H1 (cell line): ENCODE measurements at regions not wholly inside any gene's neighbourhood (a gene's known extent, or its start where the extent isn't known, plus 50 kb on each side); places are given as distances from the start of the nearest gene placed in this dataset.

Experiments
- CTCF ChIA-PET: fragments of 300-600 bp; sonication (Branson Sonifier 250); formaldehyde crosslinking; loops from one replicate; lab custom pipeline; 2021; ENCODE audit not compliant: partially characterized antibody; lab: Charles Lee
- POLR2A ChIA-PET: fragments of 300-600 bp; sonication (Branson Sonifier 250); formaldehyde crosslinking; loops from one replicate; lab custom pipeline; 2021; ENCODE audit warnings: inconsistent platforms; ENCODE audit not compliant: partially characterized antibody; lab: Charles Lee
- DNase-seq, 2 experiments: peaks; one replicate each; pipeline versions ENCODE4 v3.0.0 to v3.0.0-alpha.2; 2010 to 2022; ENCODE audit warnings: low spot score in 2 of 2, low read depth in 1 of 2, mixed read lengths in 1 of 2
- FAIRE-seq: peaks from 2 replicates; lab custom pipeline; 2011; peaks lifted over from hg19 to GRCh38; lab: Jason Lieb, UNC
- H2AFZ ChIP-seq: 2 replicates; pipeline ENCODE4 v1.8.1; 2012; ENCODE audit warnings: low read length, inconsistent platforms
- H2AK5ac ChIP-seq: 2 replicates; pipeline ENCODE4 v1.6.1; 2013; ENCODE audit warnings: low read depth, low read length
- H2BK120ac ChIP-seq: replicated peaks from 2 replicates; pipeline ENCODE3; 2013; ENCODE audit warnings: low read depth, low read length, inconsistent platforms
- H2BK12ac ChIP-seq: 2 replicates; pipeline ENCODE4 v1.6.1; 2013; ENCODE audit warnings: low read depth, low read length
- H2BK15ac ChIP-seq: 2 replicates; pipeline ENCODE4 v1.6.1; 2013; ENCODE audit warnings: low read length
- H2BK20ac ChIP-seq: 2 replicates; pipeline ENCODE4 v1.6.1; 2013; ENCODE audit warnings: low read length
- H2BK5ac ChIP-seq: 2 replicates; pipeline ENCODE4 v1.6.1; 2013; ENCODE audit warnings: low read depth, low read length
- H3K14ac ChIP-seq: 2 replicates; pipeline ENCODE4 v1.6.1; 2013; ENCODE audit warnings: inconsistent platforms; ENCODE audit not compliant: insufficient read length
- H3K18ac ChIP-seq: 2 replicates; pipeline ENCODE4 v1.6.1; 2013; ENCODE audit warnings: low read length; ENCODE audit errors: extremely low read depth
- H3K23ac ChIP-seq: 2 replicates; pipeline ENCODE4 v1.6.1; 2013; ENCODE audit warnings: inconsistent platforms; ENCODE audit not compliant: insufficient read length
- H3K23me2 ChIP-seq: 2 replicates; pipeline ENCODE4 v1.6.1; 2013; ENCODE audit warnings: low read depth, low read length
- H3K27ac ChIP-seq: 2 replicates; pipeline ENCODE4 v1.6.1; 2011; ENCODE audit warnings: low read depth, low read length, inconsistent platforms
- H3K27me3 ChIP-seq, 4 experiments: replicated peaks in 1 of 4; 1 replicate in 1 of 4; 2 replicates in 3 of 4; pipeline versions ENCODE4 v1.6.1 to v1.8.1; 2011 to 2013; ENCODE audit warnings: low read length in 3 of 4, mild to moderate bottlenecking in 3 of 4, inconsistent platforms in 2 of 4, mixed read lengths in 2 of 4, moderate library complexity in 1 of 4; ENCODE audit not compliant: control insufficient read depth in 3 of 4, insufficient read depth in 3 of 4; ENCODE audit errors: extremely low read depth in 1 of 4
- H3K36me3 ChIP-seq, 4 experiments: 2 replicates each; pipeline versions ENCODE4 v1.6.1 to v1.8.1; 2011 to 2013; ENCODE audit warnings: mild to moderate bottlenecking in 4 of 4, low read length in 3 of 4, moderate library complexity in 2 of 4, control low read depth in 1 of 4, inconsistent platforms in 1 of 4; ENCODE audit not compliant: insufficient read depth in 4 of 4, control insufficient read depth in 2 of 4
- H3K4ac ChIP-seq: replicated peaks from 2 replicates; pipeline ENCODE3; 2013; ENCODE audit warnings: low read length, low read depth, mixed read lengths, inconsistent platforms; ENCODE audit not compliant: insufficient read length
- H3K4me1 ChIP-seq, 4 experiments: replicated peaks in 1 of 4; 1 replicate in 1 of 4; 2 replicates in 3 of 4; pipeline versions ENCODE4 v1.6.1 to v1.8.1; 2011 to 2013; ENCODE audit warnings: low read length in 3 of 4, inconsistent platforms in 2 of 4, mixed read lengths in 1 of 4; ENCODE audit not compliant: insufficient read depth in 4 of 4, control insufficient read depth in 3 of 4
- H3K4me2 ChIP-seq, 2 experiments: 2 replicates each; pipeline versions ENCODE4 v1.6.1 to v1.8.1; 2011 to 2013; ENCODE audit warnings: low read depth in 2 of 2, low read length in 2 of 2, control low read depth in 1 of 2, inconsistent platforms in 1 of 2, mild to moderate bottlenecking in 1 of 2; ENCODE audit not compliant: insufficient read depth in 1 of 2
- H3K4me3 ChIP-seq, 4 experiments: fragments of 200-600, 300-600 bp in 1 of 4; sonication (generic), shearing (Covaris generic), sonication (Bioruptor Twin) in 1 of 4; 2 replicates each; pipeline versions ENCODE4 v1.5.1 to v1.8.1; 2011 to 2016; ENCODE audit warnings: low read length in 4 of 4, low read depth in 3 of 4, control low read depth in 2 of 4, inconsistent platforms in 2 of 4, mild to moderate bottlenecking in 2 of 4, mixed read lengths in 1 of 4, moderate library complexity in 1 of 4; ENCODE audit not compliant: insufficient read depth in 2 of 4; ENCODE audit errors: extremely low read depth in 1 of 4
- H3K56ac ChIP-seq: replicated peaks from 2 replicates; pipeline ENCODE3; 2013; ENCODE audit warnings: low read depth, mild to moderate bottlenecking, mixed read lengths, low read length, inconsistent platforms; ENCODE audit not compliant: insufficient read length
- H3K79me1 ChIP-seq: 2 replicates; pipeline ENCODE4 v1.6.1; 2013; ENCODE audit warnings: low read depth, low read length, control low read depth
- H3K79me2 ChIP-seq, 2 experiments: 2 replicates each; pipeline versions ENCODE4 v1.6.1 to v1.8.1; 2012 to 2013; ENCODE audit warnings: low read length in 2 of 2, mild to moderate bottlenecking in 2 of 2, inconsistent platforms in 1 of 2; ENCODE audit not compliant: insufficient read depth in 2 of 2, control insufficient read depth in 1 of 2
- H3K9ac ChIP-seq, 4 experiments: replicated peaks in 1 of 4; 1 replicate in 1 of 4; 2 replicates in 3 of 4; pipeline versions ENCODE4 v1.6.1 to v1.8.1; 2011 to 2013; ENCODE audit warnings: low read depth in 3 of 4, low read length in 3 of 4, control low read depth in 2 of 4, mild to moderate bottlenecking in 2 of 4, moderate library complexity in 2 of 4, inconsistent platforms in 1 of 4; ENCODE audit errors: extremely low read depth in 1 of 4
- H3K9me3 ChIP-seq, 2 experiments: 2 replicates each; pipeline versions ENCODE4 v1.6.1 to v1.8.1; 2012 to 2013; ENCODE audit warnings: mild to moderate bottlenecking in 2 of 2, moderate library complexity in 2 of 2, control low read depth in 1 of 2, inconsistent platforms in 1 of 2, low read depth in 1 of 2, low read length in 1 of 2, mixed read lengths in 1 of 2; ENCODE audit not compliant: insufficient read depth in 2 of 2
- H4K20me1 ChIP-seq, 2 experiments: replicated peaks in 1 of 2; 2 replicates each; pipeline versions ENCODE3 to v1.8.1; 2011 to 2013; ENCODE audit warnings: inconsistent platforms in 2 of 2, low read length in 2 of 2, mild to moderate bottlenecking in 1 of 2; ENCODE audit not compliant: insufficient read depth in 2 of 2, control insufficient read depth in 1 of 2
- H4K5ac ChIP-seq: 2 replicates; pipeline ENCODE4 v1.6.1; 2013; ENCODE audit warnings: low read length, low read depth, mixed read lengths, inconsistent platforms; ENCODE audit not compliant: insufficient read length
- H4K8ac ChIP-seq: 2 replicates; pipeline ENCODE4 v1.8.0; 2013; ENCODE audit warnings: mild to moderate bottlenecking, moderate library complexity, low read length, inconsistent platforms; ENCODE audit not compliant: insufficient read depth; ENCODE audit errors: extremely low read depth
- H4K91ac ChIP-seq: replicated peaks from 2 replicates; pipeline ENCODE3; 2013; ENCODE audit warnings: low read length, mixed read lengths, inconsistent platforms; ENCODE audit not compliant: insufficient read length
- MAFK ChIP-seq: IDR thresholded peaks from 2 replicates; pipeline ENCODE4 v1.6.1; 2012; ENCODE audit warnings: low read depth, mild to moderate bottlenecking, improper control_type of control experiment, low read length
- NRF1 ChIP-seq: IDR thresholded peaks from 2 replicates; pipeline ENCODE4 v1.6.1; 2011; ENCODE audit warnings: mild to moderate bottlenecking, low read depth, low read length, improper control_type of control experiment
- WGBS, 2 experiments: shearing (Covaris generic) in 1 of 2; methylation state at CpG; one replicate each; pipeline versions ENCODE4 v1.1.6 to v1.1.7; 2013 to 2015; ENCODE audit warnings: low lambda C conversion rate in 2 of 2, mixed read lengths in 2 of 2, inconsistent platforms in 1 of 2, low coverage in 1 of 2, missing lambda C conversion rate in 1 of 2; ENCODE audit not compliant: insufficient replicate concordance in 2 of 2, insufficient coverage in 1 of 2, insufficient read length in 1 of 2; ENCODE audit errors: extremely low coverage in 1 of 2, missing lambda C conversion rate in 1 of 2; 5-methylcytosine and 5-hydroxymethylcytosine counted together

DNA sequence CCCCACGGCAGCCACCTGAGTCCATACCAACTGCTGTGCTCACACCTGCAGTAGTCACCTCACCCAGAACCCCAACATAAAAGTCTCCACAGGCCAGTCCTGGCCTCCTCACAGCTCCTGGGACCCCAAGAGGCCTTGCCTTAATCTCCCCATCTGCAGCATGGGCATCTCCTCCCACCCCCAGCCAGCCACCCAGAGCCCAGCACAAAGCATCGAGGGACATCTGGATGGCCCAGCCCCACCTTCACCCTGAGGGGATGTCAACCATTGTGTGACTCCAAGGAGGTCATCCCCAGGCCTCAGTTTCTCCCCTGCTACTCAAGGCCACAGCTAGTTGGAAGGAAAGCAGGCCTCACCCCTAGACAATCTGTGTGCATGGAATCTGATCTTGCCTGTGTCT, 1775.3 kb downstream of the TP53TG3F start:
- FAIRE-seq = no peak
- H3K79me1 ChIP-seq = no peaks in the 10 kb centered on the region
- no peak overlapping the region for H2BK15ac ChIP-seq
- H3K4ac ChIP-seq = no peak overlapping the region
- no peak overlapping the region for H2BK20ac ChIP-seq
- no peak for DNase-seq
- H2BK120ac ChIP-seq = no peak overlapping the region
- H4K91ac ChIP-seq = no peak overlapping the region
- H2AK5ac ChIP-seq = no peak overlapping the region
- no peaks in the 10 kb centered on the region for H4K20me1 ChIP-seq
- no peak overlapping the region for H4K5ac ChIP-seq
- no peak overlapping the region for H3K4me3 ChIP-seq
- H3K14ac ChIP-seq = no peak overlapping the region
- no peaks in the 10 kb centered on the region for H3K4me1 ChIP-seq
- H3K9ac ChIP-seq = no peak overlapping the region
- no peaks in the 10 kb centered on the region for H3K79me2 ChIP-seq
- H3K27me3 ChIP-seq = no peaks in the 10 kb centered on the region
- H2AFZ ChIP-seq = no peak overlapping the region
- no peak for TF ChIP-seq NRF1
- no peak for TF ChIP-seq MAFK
- peaks cover 65 to 85% of the 10 kb centered on the region in 2 experiments for H3K9me3 ChIP-seq
- CTCF ChIA-PET = no interaction called here
- 64% methylated on average over 1 of the region's 2 CpGs; no CpG with 5 or more reads in 1 of the 2 experiments for WGBS, 2 experiments
- no peak overlapping the region for H2BK5ac ChIP-seq
- H4K8ac ChIP-seq = no peak overlapping the region
- H3K23me2 ChIP-seq = no peaks in the 10 kb centered on the region
- no peak overlapping the region for H3K4me2 ChIP-seq
- no peak overlapping the region for H3K23ac ChIP-seq
- H2BK12ac ChIP-seq = no peak overlapping the region
- POLR2A ChIA-PET = no interaction called here
- no peaks in the 10 kb centered on the region for H3K36me3 ChIP-seq
- H3K27ac ChIP-seq = no peak overlapping the region
- H3K56ac ChIP-seq = no peak overlapping the region
- H3K18ac ChIP-seq = no peak overlapping the region
